ENCODE measurements at regions not wholly inside any gene's neighbourhood (a gene's known extent, or its start where the extent isn't known, plus 50 kb on each side); places are given as distances from the start of the nearest gene placed in this dataset.
A peak's percentile ranks its signal among the peaks of the same experiment; 100 is the strongest.

DNA sequence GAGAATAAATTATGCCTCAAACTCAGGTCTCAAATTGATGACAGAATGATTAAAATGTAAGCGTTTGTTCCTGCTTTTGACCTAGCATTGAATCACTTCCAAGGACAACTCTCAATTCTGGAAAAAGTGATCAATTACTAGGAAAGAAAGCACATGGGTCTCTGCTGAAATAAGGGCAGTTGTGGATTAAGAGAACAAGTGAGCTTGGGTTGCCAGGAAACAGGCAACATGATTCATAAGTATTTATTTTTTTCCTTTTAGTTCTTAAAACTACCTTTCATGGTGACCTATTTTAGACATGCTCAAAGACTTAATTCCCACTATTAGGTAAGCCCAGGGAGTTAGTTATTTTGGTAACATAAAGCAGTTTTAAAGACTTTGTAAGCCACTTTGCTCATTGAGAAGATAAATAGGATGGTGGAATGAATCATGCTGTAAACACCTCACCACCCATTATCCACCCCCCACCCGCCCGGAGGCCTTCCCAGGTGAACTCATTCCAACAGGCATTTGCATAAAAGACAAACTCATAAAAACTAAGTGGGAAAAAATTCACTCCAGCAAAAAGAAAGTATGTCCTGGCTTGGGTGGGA, 728.3 kb downstream of the SORCS1 start:
- DNase-seq (ENCODE audit: low read depth in 1 of 2, low spot score in 1 of 2), result no peak
- Histone ChIP-seq H3K36me3 (no peaks in the 10 kb centered on the region), H3K27ac (no peak overlapping the region), H3K4me1 (ENCODE audit: low read depth) (no peaks in the 10 kb centered on the region), H3K4me3 (no peak overlapping the region), H3K27me3 (no peaks in the 10 kb centered on the region), H3K9me3 (ENCODE audit: low read depth) (no peaks in the 10 kb centered on the region)
- TF ChIP-seq, protein P1, sequence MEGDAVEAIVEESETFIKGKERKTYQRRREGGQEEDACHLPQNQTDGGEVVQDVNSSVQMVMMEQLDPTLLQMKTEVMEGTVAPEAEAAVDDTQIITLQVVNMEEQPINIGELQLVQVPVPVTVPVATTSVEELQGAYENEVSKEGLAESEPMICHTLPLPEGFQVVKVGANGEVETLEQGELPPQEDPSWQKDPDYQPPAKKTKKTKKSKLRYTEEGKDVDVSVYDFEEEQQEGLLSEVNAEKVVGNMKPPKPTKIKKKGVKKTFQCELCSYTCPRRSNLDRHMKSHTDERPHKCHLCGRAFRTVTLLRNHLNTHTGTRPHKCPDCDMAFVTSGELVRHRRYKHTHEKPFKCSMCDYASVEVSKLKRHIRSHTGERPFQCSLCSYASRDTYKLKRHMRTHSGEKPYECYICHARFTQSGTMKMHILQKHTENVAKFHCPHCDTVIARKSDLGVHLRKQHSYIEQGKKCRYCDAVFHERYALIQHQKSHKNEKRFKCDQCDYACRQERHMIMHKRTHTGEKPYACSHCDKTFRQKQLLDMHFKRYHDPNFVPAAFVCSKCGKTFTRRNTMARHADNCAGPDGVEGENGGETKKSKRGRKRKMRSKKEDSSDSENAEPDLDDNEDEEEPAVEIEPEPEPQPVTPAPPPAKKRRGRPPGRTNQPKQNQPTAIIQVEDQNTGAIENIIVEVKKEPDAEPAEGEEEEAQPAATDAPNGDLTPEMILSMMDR (IDR thresholded peaks at IDR 0.05; ENCODE audit: low read depth, low read length), result no peak

DNA sequence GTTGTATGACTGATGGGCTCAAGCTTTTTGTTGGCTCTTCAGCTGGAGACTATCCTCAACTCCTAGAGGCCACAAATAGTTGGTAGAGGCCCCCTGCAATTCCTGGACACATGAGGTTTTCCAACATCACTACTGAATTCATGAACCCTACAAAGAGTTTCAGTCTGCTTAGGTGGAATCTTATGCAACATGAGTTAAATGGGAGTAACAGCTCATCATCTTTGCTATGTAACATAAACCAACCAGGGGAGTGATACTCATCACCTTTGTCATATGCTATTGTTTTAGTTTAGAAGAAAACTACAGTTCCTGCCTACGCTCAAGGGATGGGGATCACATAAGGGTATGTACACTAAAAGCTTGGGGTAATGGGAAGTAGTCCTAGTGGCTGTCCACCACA, 729.4 kb downstream of the SORCS1 start:
- H3K4me3 ChIP-seq, result no peak overlapping the region

DNA sequence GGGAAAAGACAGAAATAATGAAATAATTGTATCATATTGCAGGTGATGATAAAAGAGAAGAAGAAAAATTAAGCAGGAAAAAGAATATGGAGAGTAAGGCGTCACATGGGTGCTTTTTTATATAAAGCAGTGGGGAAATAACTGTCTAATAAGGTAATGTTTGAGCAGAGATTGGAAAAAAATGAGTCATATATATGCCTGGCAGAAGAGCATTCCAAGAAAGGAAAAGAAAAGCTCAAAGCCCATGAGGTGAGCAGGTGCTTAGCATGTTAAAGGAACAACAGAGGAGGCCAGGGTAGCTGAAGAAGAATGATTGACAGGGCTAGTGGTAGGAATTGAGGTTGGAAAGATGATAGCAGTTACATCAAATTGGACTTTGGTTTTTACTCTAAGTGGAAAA, 739.5 kb downstream of the SORCS1 start:
- no peak overlapping the region for H3K27ac ChIP-seq
- DNase-seq (ENCODE audit: low read depth in 1 of 2, low spot score in 1 of 2), result peak in 1 of 2 donors; percentile 13
- TF ChIP-seq, protein P1 (IDR thresholded peaks at IDR 0.05; ENCODE audit: low read depth, low read length), result no peak
- H3K4me1 ChIP-seq (ENCODE audit: low read depth), result no peaks in the 10 kb centered on the region
- no peaks in the 10 kb centered on the region for H3K27me3 ChIP-seq
- H3K9me3 ChIP-seq (ENCODE audit: low read depth), result no peaks in the 10 kb centered on the region
- no peaks in the 10 kb centered on the region for H3K36me3 ChIP-seq
- H3K4me3 ChIP-seq, result no peak overlapping the region

More for the DNA sequence above, 729.4 kb downstream of the SORCS1 start:
- TF ChIP-seq, protein P1 (IDR thresholded peaks at IDR 0.05; ENCODE audit: low read depth, low read length), result no peak
- H3K27me3 ChIP-seq, result no peaks in the 10 kb centered on the region
- no peaks in the 10 kb centered on the region for H3K9me3 ChIP-seq (ENCODE audit: low read depth)
- H3K27ac ChIP-seq, result no peak overlapping the region
- H3K36me3 ChIP-seq, result no peaks in the 10 kb centered on the region
- no peak for DNase-seq (ENCODE audit: low read depth in 1 of 2, low spot score in 1 of 2)
- H3K4me1 ChIP-seq (ENCODE audit: low read depth), result no peaks in the 10 kb centered on the region

DNA sequence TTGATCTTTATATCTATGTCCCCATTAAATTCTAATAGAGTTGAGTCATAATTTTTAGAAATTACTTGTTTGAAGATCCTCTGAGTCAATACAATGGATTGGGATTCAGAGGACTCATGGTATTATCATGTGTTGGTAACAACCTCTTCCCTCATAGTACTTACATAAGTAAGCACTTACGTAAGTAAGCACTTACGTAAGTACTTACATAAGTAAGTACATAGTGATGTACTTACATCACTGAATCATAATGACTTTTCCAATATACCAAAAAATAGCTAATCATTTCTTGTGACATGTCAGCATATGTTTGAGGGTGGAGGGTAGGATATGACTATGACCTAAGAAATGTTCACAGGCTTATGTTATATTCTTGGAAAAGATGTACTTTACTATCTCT, 740.5 kb downstream of the SORCS1 start:
- no peaks in the 10 kb centered on the region for H3K36me3 ChIP-seq
- no peaks in the 10 kb centered on the region for H3K4me1 ChIP-seq (ENCODE audit: low read depth)
- no peak overlapping the region for H3K4me3 ChIP-seq
- DNase-seq (ENCODE audit: low read depth in 1 of 2, low spot score in 1 of 2), result peak in 1 of 2 donors; percentile 87
- H3K9me3 ChIP-seq (ENCODE audit: low read depth), result no peaks in the 10 kb centered on the region
- no peak overlapping the region for H3K27ac ChIP-seq
- H3K27me3 ChIP-seq, result no peaks in the 10 kb centered on the region
- TF ChIP-seq, protein P1 (IDR thresholded peaks at IDR 0.05; ENCODE audit: low read depth, low read length), result no peak

DNA sequence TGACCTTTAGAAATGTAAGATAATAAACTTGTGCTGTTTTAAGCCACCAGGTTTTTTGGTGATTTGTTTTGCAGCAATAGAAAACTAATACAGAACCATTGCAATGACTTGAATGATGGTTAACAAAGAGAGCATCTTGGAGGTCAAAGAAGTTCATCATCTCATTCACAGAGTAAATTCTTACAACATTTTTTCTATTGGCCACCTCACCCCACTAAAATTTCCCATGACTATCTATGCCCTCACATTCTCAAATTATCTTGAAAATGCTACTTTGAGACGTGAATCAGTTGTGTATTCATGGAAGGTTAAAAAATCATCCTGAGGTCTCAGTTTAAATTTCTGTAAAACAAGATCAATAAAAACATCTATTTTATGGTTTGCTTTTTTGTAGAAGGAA, 754.2 kb downstream of the SORCS1 start:
- TF ChIP-seq, protein P1 (IDR thresholded peaks at IDR 0.05; ENCODE audit: low read depth, low read length), result no peak
- no peaks in the 10 kb centered on the region for H3K4me1 ChIP-seq (ENCODE audit: low read depth)
- H3K27me3 ChIP-seq, result no peaks in the 10 kb centered on the region
- no peak overlapping the region for H3K4me3 ChIP-seq
- no peak for DNase-seq (ENCODE audit: low read depth in 1 of 2, low spot score in 1 of 2)
- H3K36me3 ChIP-seq, result no peaks in the 10 kb centered on the region
- H3K9me3 ChIP-seq (ENCODE audit: low read depth), result no peaks in the 10 kb centered on the region
- no peak overlapping the region for H3K27ac ChIP-seq
